Vagina (tissue), 2 donors: ENCODE measurements at regions not wholly inside any gene's neighbourhood (a gene's known extent, or its start where the extent isn't known, plus 50 kb on each side); places are given as distances from the start of the nearest gene placed in this dataset.

Source experiments
- CTCF ChIP-seq, 3 experiments: fragments of 450-650 bp in 2 of 3; fragments of 200-600 bp in 1 of 3; sonication (generic) in 1 of 3; IDR thresholded peaks; one replicate each; pipeline ENCODE4 v1.5.1; 2017 to 2019; ENCODE audit warnings: antibody characterized with exemption in 3 of 3, mild to moderate bottlenecking in 2 of 3, moderate library complexity in 2 of 3
- POLR2A ChIP-seq, 2 donors: fragments of 450-650 bp; IDR thresholded peaks; one replicate each; pipeline ENCODE4 v1.6.1; 2017; ENCODE audit warnings: antibody characterized with exemption in 2 of 2, mild to moderate bottlenecking in 2 of 2, moderate library complexity in 2 of 2
- POLR2AphosphoS5 ChIP-seq, 2 donors: sonication (generic); formaldehyde crosslinking; IDR thresholded peaks; one replicate each; pipeline ENCODE4 v1.9.0; 2017; ENCODE audit warnings: antibody characterized with exemption in 2 of 2, mild to moderate bottlenecking in 2 of 2, low read depth in 1 of 2; ENCODE audit not compliant: insufficient read depth in 1 of 2

GRCh38 chr6:167662881-167663205, 163.9 kb upstream of the AFDN start:
- TF ChIP-seq CTCF (IDR thresholded peaks at IDR 0.05): no peak
- no peak for TF ChIP-seq POLR2AphosphoS5 (IDR thresholded peaks at IDR 0.05; ENCODE audit: insufficient read depth in 1 of 2, low read depth in 1 of 2)
- no peak for TF ChIP-seq POLR2A (IDR thresholded peaks at IDR 0.05)
